IMR-90 (cell line): ENCODE measurements at regions not wholly inside any gene's neighbourhood (a gene's known extent, or its start where the extent isn't known, plus 50 kb on each side); places are given as distances from the start of the nearest gene placed in this dataset.

Experiments used
- ATAC-seq: fragments of 200-7000 bp; cut with Tn5 transposase; 2 replicates; pipeline ENCODE4 v1.9.1; 2020; ENCODE audit warnings: low read depth, mild to moderate bottlenecking, moderate library complexity
- BruUV-seq: library from RNA; stranded (reverse); fragments of 400-500 nt; replicated peaks from 2 replicates; lab custom pipeline; 2021; lab: Mats Ljungman, UMichigan
- CTCF ChIA-PET: fragments of 300-600 bp; formaldehyde crosslinking; extraction: SDS; loops from one replicate; lab custom pipeline; 2021; ENCODE audit warnings: antibody characterized with exemption; lab: Yijun Ruan, JAX
- POLR2A ChIA-PET: fragments of 300-600 bp; sonication (Branson Sonifier 250); formaldehyde crosslinking; loops from one replicate; lab custom pipeline; 2022; ENCODE audit warnings: antibody characterized with exemption; ENCODE audit not compliant: unreplicated experiment; lab: Charles Lee
- DNase-seq: peaks from one replicate; pipeline ENCODE4 v3.0.0; 2013
- H2AFZ ChIP-seq: replicated peaks from 2 replicates; pipeline ENCODE3; 2013; ENCODE audit warnings: low read length, mild to moderate bottlenecking; ENCODE audit not compliant: poor library complexity
- H2AK5ac ChIP-seq: 2 replicates; pipeline ENCODE4 v1.6.1; 2013; ENCODE audit warnings: low read depth, low read length, inconsistent platforms
- H2AK9ac ChIP-seq: replicated peaks from 2 replicates; pipeline ENCODE3; 2013; ENCODE audit warnings: mild to moderate bottlenecking, low read depth, low read length, moderate library complexity; ENCODE audit not compliant: poor library complexity
- H2BK120ac ChIP-seq: 2 replicates; pipeline ENCODE4 v1.6.1; 2013; ENCODE audit warnings: low read depth, low read length, inconsistent platforms
- H2BK15ac ChIP-seq: 3 replicates; pipeline ENCODE4 v1.6.1; 2013; ENCODE audit warnings: low read depth, low read length, inconsistent platforms
- H2BK20ac ChIP-seq: 2 replicates; pipeline ENCODE4 v1.6.1; 2013; ENCODE audit warnings: low read depth, mild to moderate bottlenecking, inconsistent platforms, low read length, moderate library complexity
- H2BK5ac ChIP-seq: 2 replicates; pipeline ENCODE4 v1.6.1; 2013; ENCODE audit warnings: mild to moderate bottlenecking, low read depth, low read length, inconsistent platforms; ENCODE audit not compliant: poor library complexity, severe bottlenecking
- H3K14ac ChIP-seq: replicated peaks from 2 replicates; pipeline ENCODE4 v1.6.1; 2013; ENCODE audit warnings: low read depth, low read length, inconsistent platforms
- H3K18ac ChIP-seq: 2 replicates; pipeline ENCODE4 v1.6.1; 2013; ENCODE audit warnings: low read depth, low read length, control low read depth
- H3K23ac ChIP-seq: 2 replicates; pipeline ENCODE4 v1.6.1; 2013; ENCODE audit warnings: low read depth, low read length, inconsistent platforms
- H3K27ac ChIP-seq: 2 replicates; pipeline ENCODE4 v1.5.1; 2013; ENCODE audit warnings: mild to moderate bottlenecking, control low read depth, low read length; ENCODE audit not compliant: insufficient read depth
- H3K27me3 ChIP-seq: 2 replicates; pipeline ENCODE4 v1.6.1; 2013; ENCODE audit warnings: low read length; ENCODE audit not compliant: control insufficient read depth, insufficient read depth
- H3K36me3 ChIP-seq: 2 replicates; pipeline ENCODE4 v1.6.1; 2013; ENCODE audit warnings: low read length, mixed read lengths; ENCODE audit not compliant: control insufficient read depth, insufficient read depth
- H3K4ac ChIP-seq: 2 replicates; pipeline ENCODE4 v1.6.1; 2013; ENCODE audit warnings: low read depth, low read length, inconsistent platforms
- H3K4me1 ChIP-seq: 2 replicates; pipeline ENCODE4 v1.6.1; 2013; ENCODE audit warnings: low read length, mixed read lengths; ENCODE audit not compliant: control insufficient read depth, insufficient read depth
- H3K4me2 ChIP-seq: 2 replicates; pipeline ENCODE4 v1.6.1; 2013; ENCODE audit warnings: low read depth, mild to moderate bottlenecking, control low read depth, low read length, moderate library complexity
- H3K4me3 ChIP-seq: 2 replicates; pipeline ENCODE4 v1.5.1; 2013; ENCODE audit warnings: low read depth, mild to moderate bottlenecking, control low read depth, low read length, moderate library complexity; ENCODE audit not compliant: insufficient read depth
- H3K56ac ChIP-seq: 2 replicates; pipeline ENCODE4 v1.6.1; 2013; ENCODE audit warnings: low read length, inconsistent platforms; ENCODE audit not compliant: insufficient read depth; ENCODE audit errors: extremely low read depth
- H3K79me1 ChIP-seq, 2 experiments: 2 replicates each; pipeline ENCODE4 v1.6.1; 2013; ENCODE audit warnings: low read length in 2 of 2, inconsistent platforms in 1 of 2, low read depth in 1 of 2
- H3K9ac ChIP-seq: 2 replicates; pipeline ENCODE4 v1.6.1; 2013; ENCODE audit warnings: low read depth, low read length, control low read depth
- H3K9me1 ChIP-seq: 2 replicates; pipeline ENCODE4 v1.6.1; 2013; ENCODE audit warnings: low read length, inconsistent platforms; ENCODE audit not compliant: insufficient read depth
- H3K9me3 ChIP-seq: 2 replicates; pipeline ENCODE4 v1.6.1; 2013; ENCODE audit warnings: low read length; ENCODE audit not compliant: control insufficient read depth, insufficient read depth
- H4K20me1 ChIP-seq: 2 replicates; pipeline ENCODE4 v1.6.1; 2013; ENCODE audit warnings: low read length, inconsistent platforms; ENCODE audit not compliant: insufficient read depth
- H4K5ac ChIP-seq: 2 replicates; pipeline ENCODE4 v1.6.1; 2013; ENCODE audit warnings: mild to moderate bottlenecking, low read depth, low read length, control low read depth
- H4K8ac ChIP-seq, 2 experiments: 2 replicates each; pipeline ENCODE4 v1.6.1; 2013; ENCODE audit warnings: low read depth in 2 of 2, low read length in 2 of 2, control low read depth in 1 of 2, inconsistent platforms in 1 of 2
- H4K91ac ChIP-seq: 2 replicates; pipeline ENCODE4 v1.6.1; 2013; ENCODE audit warnings: low read depth, low read length, inconsistent platforms; ENCODE audit not compliant: insufficient read depth
- BHLHE40 ChIP-seq: fragments of 150-350 bp; IDR thresholded peaks from 2 replicates; pipeline ENCODE4 v1.6.1; 2016; ENCODE audit warnings: mild to moderate bottlenecking, low read depth, low read length
- CHD1 ChIP-seq: IDR thresholded peaks from 2 replicates; pipeline ENCODE4 v1.6.1; 2012; ENCODE audit warnings: low read depth, low read length, improper control_type of control experiment
- FOS ChIP-seq: fragments of 150-350 bp; IDR thresholded peaks from 2 replicates; pipeline ENCODE4 v1.6.1; 2016; ENCODE audit warnings: low read depth, low read length
- MAFK ChIP-seq: IDR thresholded peaks from 2 replicates; pipeline ENCODE4 v1.6.1; 2012; ENCODE audit warnings: low read depth, low read length, improper control_type of control experiment
- MAZ ChIP-seq: IDR thresholded peaks from 2 replicates; pipeline ENCODE4 v1.6.1; 2012; ENCODE audit warnings: low read depth, mild to moderate bottlenecking, low read length, improper control_type of control experiment, moderate library complexity, borderline replicate concordance
- RAD21 ChIP-seq: IDR thresholded peaks from 2 replicates; pipeline ENCODE4 v1.6.1; 2012; ENCODE audit warnings: low read length, improper control_type of control experiment
- RCOR1 ChIP-seq: IDR thresholded peaks from 2 replicates; pipeline ENCODE4 v1.6.1; 2012; ENCODE audit warnings: mild to moderate bottlenecking, low read length, improper control_type of control experiment; ENCODE audit not compliant: insufficient replicate concordance
- WGBS, 2 experiments: methylation state at CpG; one replicate each; pipeline versions ENCODE4 v1.1.5 to v1.1.7; 2013; ENCODE audit warnings: missing lambda C conversion rate in 2 of 2; ENCODE audit not compliant: insufficient read length in 1 of 2; ENCODE audit errors: extremely low coverage in 2 of 2; 5-methylcytosine and 5-hydroxymethylcytosine counted together
- dilution Hi-C: fragments of 300-500 bp; cut with HindIII; formaldehyde crosslinking; loops from one replicate; pipeline ENCODE4 v1.14.3; 2018; ENCODE audit warnings: low sequenced_read_pairs; ENCODE audit not compliant: unreplicated experiment
- in situ Hi-C: fragments of 300-500 bp; cut with MboI; formaldehyde crosslinking; loops from 3 replicates; pipeline ENCODE4 v1.14.3; 2019; ENCODE audit warnings: low sequenced_read_pairs, inconsistent platforms, mixed read lengths
- intact Hi-C: fragments of 100-400 bp; cut with micrococcal nuclease; formaldehyde crosslinking; loops from 2 replicates; pipeline ENCODE4 v1.10.0; 2022
- TF ChIP-seq, protein P1 (sequence below): conservative IDR thresholded peaks from 2 replicates; pipeline ENCODE4 v1.5.1; 2012; ENCODE audit warnings: mild to moderate bottlenecking, low read depth, low read length, improper control_type of control experiment

DNA sequence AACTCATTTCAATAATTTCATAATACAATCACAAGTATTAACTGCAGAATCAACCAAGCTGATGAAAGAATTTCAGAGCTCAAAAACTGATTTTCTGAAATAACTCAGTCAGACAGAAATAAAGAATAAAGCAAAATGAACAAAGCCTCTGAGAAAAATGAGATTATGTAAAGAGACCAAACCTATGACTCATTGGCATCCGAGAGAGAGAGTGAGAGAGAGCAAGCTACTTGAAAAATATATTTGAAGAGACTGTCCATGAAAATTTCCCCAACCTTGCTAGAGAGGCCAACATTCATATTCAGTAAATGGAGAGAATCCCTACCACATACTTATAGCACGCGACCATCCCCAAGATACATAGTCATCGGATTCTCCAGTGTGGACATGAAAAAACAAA is 1376.4 kb downstream of the CDH11 start:
- no TSS peak for BruUV-seq
- Histone ChIP-seq H2AK5ac (no peak overlapping the region), H3K4me3 (no peak overlapping the region), H3K9ac (no peak overlapping the region), H3K79me1 (no peaks in the 10 kb centered on the region), H2AFZ (no peak overlapping the region), H3K27me3 (no peaks in the 10 kb centered on the region), H3K23ac (no peak overlapping the region), H4K8ac (no peak overlapping the region), H3K18ac (no peak overlapping the region), H3K9me3 (no peaks in the 10 kb centered on the region; the same call in 1 of the 2 replicates), H3K4me1 (no peaks in the 10 kb centered on the region), H4K91ac (no peak overlapping the region), H3K36me3 (no peaks in the 10 kb centered on the region), H3K9me1 (no peaks in the 10 kb centered on the region), H4K20me1 (no peaks in the 10 kb centered on the region), H3K4me2 (no peak overlapping the region), H2AK9ac (no peak overlapping the region), H2BK5ac (no peak overlapping the region), H3K14ac (no peak overlapping the region), H2BK20ac (no peak overlapping the region), H4K5ac (no peak overlapping the region), H3K56ac (no peak overlapping the region), H3K4ac (no peak overlapping the region), H2BK120ac (no peak overlapping the region), H2BK15ac (no peak overlapping the region), H3K27ac (no peak overlapping the region)
- CTCF ChIA-PET, result no interaction called here
- DNase-seq (no peak), ATAC-seq (no peak)
- POLR2A ChIA-PET, result no interaction called here
- in situ Hi-C loops, result no loop called here
- intact Hi-C loops, result no loop called here
- dilution Hi-C loops, result no loop called here
- no peak for TF ChIP-seq RCOR1
- TF ChIP-seq, protein P1, sequence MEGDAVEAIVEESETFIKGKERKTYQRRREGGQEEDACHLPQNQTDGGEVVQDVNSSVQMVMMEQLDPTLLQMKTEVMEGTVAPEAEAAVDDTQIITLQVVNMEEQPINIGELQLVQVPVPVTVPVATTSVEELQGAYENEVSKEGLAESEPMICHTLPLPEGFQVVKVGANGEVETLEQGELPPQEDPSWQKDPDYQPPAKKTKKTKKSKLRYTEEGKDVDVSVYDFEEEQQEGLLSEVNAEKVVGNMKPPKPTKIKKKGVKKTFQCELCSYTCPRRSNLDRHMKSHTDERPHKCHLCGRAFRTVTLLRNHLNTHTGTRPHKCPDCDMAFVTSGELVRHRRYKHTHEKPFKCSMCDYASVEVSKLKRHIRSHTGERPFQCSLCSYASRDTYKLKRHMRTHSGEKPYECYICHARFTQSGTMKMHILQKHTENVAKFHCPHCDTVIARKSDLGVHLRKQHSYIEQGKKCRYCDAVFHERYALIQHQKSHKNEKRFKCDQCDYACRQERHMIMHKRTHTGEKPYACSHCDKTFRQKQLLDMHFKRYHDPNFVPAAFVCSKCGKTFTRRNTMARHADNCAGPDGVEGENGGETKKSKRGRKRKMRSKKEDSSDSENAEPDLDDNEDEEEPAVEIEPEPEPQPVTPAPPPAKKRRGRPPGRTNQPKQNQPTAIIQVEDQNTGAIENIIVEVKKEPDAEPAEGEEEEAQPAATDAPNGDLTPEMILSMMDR, result no peak
- TF ChIP-seq FOS, result no peak
- TF ChIP-seq MAZ, result no peak
- no peak for TF ChIP-seq CHD1
- TF ChIP-seq BHLHE40, result no peak
- TF ChIP-seq RAD21, result no peak
- no peak for TF ChIP-seq MAFK
- WGBS, 2 experiments, result no CpG with 5 or more reads among the region's 4 CpGs
